SK-N-SH treated with all-trans-retinoic acid at 6 μM for 48 hours (cell line): ENCODE measurements at regions not wholly inside any gene's neighbourhood (a gene's known extent, or its start where the extent isn't known, plus 50 kb on each side); places are given as distances from the start of the nearest gene placed in this dataset.

Experiments
- RARB ChIP-seq: fragments of 250-450 bp; sonication (Bioruptor Pico); IDR thresholded peaks from 2 replicates; pipeline ENCODE4 v1.8.0; 2021; ENCODE audit warnings: mild to moderate bottlenecking, moderate library complexity
- ZFP30 ChIP-seq: fragments of 450-650 bp; formaldehyde crosslinking; IDR thresholded peaks from 2 replicates; pipeline ENCODE4 v1.5.0; 2022; ENCODE audit warnings: mild to moderate bottlenecking, moderate library complexity
- TF ChIP-seq, protein P1 (sequence below): fragments of 250-450 bp; sonication (Bioruptor Pico); IDR thresholded peaks from 2 replicates; pipeline ENCODE4 v1.5.1; 2020; ENCODE audit warnings: low read depth, mild to moderate bottlenecking, moderate library complexity

DNA sequence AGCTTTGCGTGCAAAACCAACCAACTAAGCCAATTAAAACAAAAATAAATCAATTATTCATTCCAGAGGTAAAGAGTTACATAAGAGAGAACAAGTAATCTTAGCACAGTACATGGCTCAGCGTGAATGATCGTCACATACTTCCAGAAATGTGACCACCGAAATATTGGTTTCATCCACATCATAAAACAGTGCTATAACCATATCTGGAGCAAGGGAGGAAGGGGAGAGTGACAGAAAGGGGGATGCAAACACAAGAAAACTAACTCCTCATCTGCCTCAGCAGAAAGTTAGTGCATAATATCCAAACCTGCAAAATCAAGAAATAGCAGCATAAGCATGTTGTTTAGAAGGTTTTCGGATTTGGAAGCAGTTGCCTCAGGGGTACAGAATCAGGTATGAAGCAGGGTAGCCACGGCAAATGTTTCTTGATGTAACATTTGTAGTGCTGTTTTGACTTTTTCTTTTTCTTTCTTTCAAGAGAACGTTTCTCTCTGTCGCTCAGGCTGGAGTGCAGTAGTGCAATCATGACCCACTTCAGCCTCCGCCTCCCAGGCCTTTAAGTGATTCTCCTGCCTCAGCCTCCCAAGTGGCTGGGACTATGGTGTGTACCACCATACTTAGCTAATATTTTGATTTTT, 93.9 kb upstream of the EGLN3 start:
- TF ChIP-seq RARB (no peak), ZFP30 (no peak)
- TF ChIP-seq, protein P1, sequence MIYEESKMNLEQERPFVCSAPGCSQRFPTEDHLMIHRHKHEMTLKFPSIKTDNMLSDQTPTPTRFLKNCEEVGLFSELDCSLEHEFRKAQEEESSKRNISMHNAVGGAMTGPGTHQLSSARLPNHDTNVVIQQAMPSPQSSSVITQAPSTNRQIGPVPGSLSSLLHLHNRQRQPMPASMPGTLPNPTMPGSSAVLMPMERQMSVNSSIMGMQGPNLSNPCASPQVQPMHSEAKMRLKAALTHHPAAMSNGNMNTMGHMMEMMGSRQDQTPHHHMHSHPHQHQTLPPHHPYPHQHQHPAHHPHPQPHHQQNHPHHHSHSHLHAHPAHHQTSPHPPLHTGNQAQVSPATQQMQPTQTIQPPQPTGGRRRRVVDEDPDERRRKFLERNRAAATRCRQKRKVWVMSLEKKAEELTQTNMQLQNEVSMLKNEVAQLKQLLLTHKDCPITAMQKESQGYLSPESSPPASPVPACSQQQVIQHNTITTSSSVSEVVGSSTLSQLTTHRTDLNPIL (CRISPR knock-in tag): no peak
